ENCODE measurements at regions not wholly inside any gene's neighbourhood (a gene's known extent, or its start where the extent isn't known, plus 50 kb on each side); places are given as distances from the start of the nearest gene placed in this dataset.
"Not testable (repeated sequence)": the region's sequence is repeated elsewhere in the genome, so short reads cannot be mapped to it uniquely, and the experiment has no call there.

DNA sequence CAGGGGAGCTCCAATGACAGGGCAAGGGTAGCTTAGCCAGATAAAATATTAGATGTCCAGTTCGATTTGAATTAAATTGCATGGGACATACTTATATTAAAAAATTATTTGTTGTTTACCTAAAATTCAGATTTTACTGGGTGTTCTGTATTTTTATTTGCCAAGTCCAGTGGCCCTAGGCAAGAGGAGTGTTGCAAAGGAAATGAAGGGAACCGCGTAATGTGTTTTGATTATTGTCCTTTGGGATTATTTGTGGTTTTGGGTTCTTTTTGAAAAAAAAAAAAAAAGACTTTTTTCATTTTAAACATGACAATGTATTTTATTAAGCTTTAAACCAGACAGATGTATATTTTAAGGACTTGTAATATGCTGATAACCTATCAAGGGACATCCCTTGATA lies 179.3 kb downstream of the C9orf152 start:
- Histone ChIP-seq H3K27me3 (ENCODE audit: control insufficient read depth, insufficient read depth, low read length) (no peaks in the 10 kb centered on the region), H3K4me1 (no peaks in the 10 kb centered on the region), H2AFZ (no peak overlapping the region), H3K27ac (no peak overlapping the region), H3K79me2 (no peaks in the 10 kb centered on the region), H3K4me3 (ENCODE audit: low read depth, low read length) (no peak overlapping the region), H3K9me3 (ENCODE audit: control insufficient read depth, low read length) (no peaks in the 10 kb centered on the region), H3K36me3 (ENCODE audit: control insufficient read depth, insufficient read depth, low read length) (peaks cover 2% of the 10 kb centered on the region), H3K4me2 (ENCODE audit: low read length) (no peak overlapping the region), H3K9ac (no peak overlapping the region)
- TF ChIP-seq, protein P1, sequence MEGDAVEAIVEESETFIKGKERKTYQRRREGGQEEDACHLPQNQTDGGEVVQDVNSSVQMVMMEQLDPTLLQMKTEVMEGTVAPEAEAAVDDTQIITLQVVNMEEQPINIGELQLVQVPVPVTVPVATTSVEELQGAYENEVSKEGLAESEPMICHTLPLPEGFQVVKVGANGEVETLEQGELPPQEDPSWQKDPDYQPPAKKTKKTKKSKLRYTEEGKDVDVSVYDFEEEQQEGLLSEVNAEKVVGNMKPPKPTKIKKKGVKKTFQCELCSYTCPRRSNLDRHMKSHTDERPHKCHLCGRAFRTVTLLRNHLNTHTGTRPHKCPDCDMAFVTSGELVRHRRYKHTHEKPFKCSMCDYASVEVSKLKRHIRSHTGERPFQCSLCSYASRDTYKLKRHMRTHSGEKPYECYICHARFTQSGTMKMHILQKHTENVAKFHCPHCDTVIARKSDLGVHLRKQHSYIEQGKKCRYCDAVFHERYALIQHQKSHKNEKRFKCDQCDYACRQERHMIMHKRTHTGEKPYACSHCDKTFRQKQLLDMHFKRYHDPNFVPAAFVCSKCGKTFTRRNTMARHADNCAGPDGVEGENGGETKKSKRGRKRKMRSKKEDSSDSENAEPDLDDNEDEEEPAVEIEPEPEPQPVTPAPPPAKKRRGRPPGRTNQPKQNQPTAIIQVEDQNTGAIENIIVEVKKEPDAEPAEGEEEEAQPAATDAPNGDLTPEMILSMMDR (IDR thresholded peaks at IDR 0.05): no peak

DNA sequence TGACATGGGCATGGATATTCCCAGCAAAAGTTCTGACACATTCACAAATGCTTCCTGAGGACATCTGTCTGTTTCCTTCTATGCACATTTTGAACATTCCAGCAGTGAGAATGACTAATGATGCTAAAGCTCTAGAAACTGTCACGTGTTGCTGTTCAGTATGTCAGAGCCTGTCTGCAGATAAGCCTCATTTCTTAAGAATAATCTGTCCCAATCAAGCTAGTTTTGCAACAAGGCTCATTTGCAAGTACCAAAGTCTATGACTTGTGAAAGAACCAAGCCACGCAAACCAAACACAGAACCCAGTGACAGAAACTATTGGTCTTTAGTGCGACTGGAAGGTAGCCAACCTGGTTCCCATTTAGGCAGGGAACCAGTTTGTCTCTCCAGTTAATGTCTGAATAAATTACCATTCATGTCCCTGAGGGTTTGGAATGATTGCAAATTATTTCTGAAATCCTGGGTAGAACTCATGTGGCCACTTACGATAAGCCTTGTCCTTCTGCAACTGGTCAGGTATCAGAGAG lies 178.5 kb downstream of the C9orf152 start:
- Histone ChIP-seq H3K27ac (no peak overlapping the region), H3K9ac (no peak overlapping the region), H3K4me3 (ENCODE audit: low read depth, low read length) (no peak overlapping the region), H3K4me2 (ENCODE audit: low read length) (no peak overlapping the region), H2AFZ (no peak overlapping the region), H3K79me2 (no peaks in the 10 kb centered on the region), H3K4me1 (no peaks in the 10 kb centered on the region), H3K27me3 (ENCODE audit: control insufficient read depth, insufficient read depth, low read length) (no peaks in the 10 kb centered on the region), H3K36me3 (ENCODE audit: control insufficient read depth, insufficient read depth, low read length) (peaks cover 2% of the 10 kb centered on the region), H3K9me3 (ENCODE audit: control insufficient read depth, low read length) (no peaks in the 10 kb centered on the region)
- TF ChIP-seq, protein P1 (IDR thresholded peaks at IDR 0.05): no peak

DNA sequence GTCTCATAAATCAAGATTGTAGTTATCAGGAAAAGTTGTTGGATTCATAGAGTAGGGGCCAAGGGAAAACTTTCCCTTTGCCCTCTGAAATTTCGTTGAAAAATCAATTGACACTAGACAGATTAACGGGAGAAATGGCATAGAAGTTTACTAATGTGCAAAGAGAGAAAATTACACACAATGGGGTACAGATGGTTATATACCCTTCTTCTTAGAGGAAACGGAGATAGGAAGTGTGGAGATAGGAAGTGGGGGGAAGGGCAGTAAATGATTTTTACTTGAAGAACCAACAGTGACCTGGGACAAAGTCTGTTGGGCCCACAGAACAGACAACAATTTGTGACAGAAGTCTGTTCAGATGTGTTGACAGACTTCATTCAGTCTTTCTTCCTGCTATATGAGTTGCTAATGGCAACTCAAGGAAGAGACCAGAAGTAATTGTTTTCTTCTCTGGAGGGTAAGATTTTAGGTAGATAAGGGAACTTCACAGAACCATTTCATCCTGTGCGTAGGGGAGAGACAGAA lies 177.9 kb downstream of the C9orf152 start:
- no peak overlapping the region for H3K4me2 ChIP-seq (ENCODE audit: low read length)
- H3K27me3 ChIP-seq (ENCODE audit: control insufficient read depth, insufficient read depth, low read length): no peaks in the 10 kb centered on the region
- no peaks in the 10 kb centered on the region for H3K79me2 ChIP-seq
- H3K27ac ChIP-seq: no peak overlapping the region
- TF ChIP-seq, protein P1 (IDR thresholded peaks at IDR 0.05): no peak
- no peak overlapping the region for H3K4me3 ChIP-seq (ENCODE audit: low read depth, low read length)
- no peaks in the 10 kb centered on the region for H3K4me1 ChIP-seq
- no peak overlapping the region for H3K9ac ChIP-seq
- H3K36me3 ChIP-seq (ENCODE audit: control insufficient read depth, insufficient read depth, low read length): peaks cover 2% of the 10 kb centered on the region
- no peaks in the 10 kb centered on the region for H3K9me3 ChIP-seq (ENCODE audit: control insufficient read depth, low read length)
- no peak overlapping the region for H2AFZ ChIP-seq

DNA sequence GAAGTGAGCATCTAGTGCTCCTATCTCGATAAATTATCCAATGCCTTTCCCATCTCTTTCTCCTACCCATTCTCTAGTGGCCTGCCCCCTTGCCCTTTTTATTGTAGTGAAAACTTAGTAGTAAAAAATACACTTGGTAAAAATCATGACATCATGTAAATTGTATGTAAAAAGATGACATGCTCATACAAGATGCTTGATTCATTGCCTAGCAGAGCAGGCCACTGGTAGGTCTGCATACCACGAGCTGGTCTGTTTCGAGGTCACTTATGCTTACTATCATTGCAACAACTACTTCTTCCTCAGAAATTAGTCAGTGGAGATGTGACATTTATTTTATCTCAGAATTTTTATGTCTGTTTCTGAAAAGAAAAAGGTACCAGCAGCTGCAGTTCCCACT lies 177.3 kb downstream of the C9orf152 start:
- Histone ChIP-seq H3K4me2 (ENCODE audit: low read length) (no peak overlapping the region), H3K36me3 (ENCODE audit: control insufficient read depth, insufficient read depth, low read length) (peaks cover 2% of the 10 kb centered on the region), H3K4me3 (ENCODE audit: low read depth, low read length) (no peak overlapping the region), H3K27ac (no peak overlapping the region), H2AFZ (no peak overlapping the region), H3K4me1 (no peaks in the 10 kb centered on the region), H3K9me3 (ENCODE audit: control insufficient read depth, low read length) (no peaks in the 10 kb centered on the region), H3K79me2 (no peaks in the 10 kb centered on the region), H3K27me3 (ENCODE audit: control insufficient read depth, insufficient read depth, low read length) (no peaks in the 10 kb centered on the region), H3K9ac (no peak overlapping the region)
- TF ChIP-seq, protein P1 (IDR thresholded peaks at IDR 0.05): no peak

DNA sequence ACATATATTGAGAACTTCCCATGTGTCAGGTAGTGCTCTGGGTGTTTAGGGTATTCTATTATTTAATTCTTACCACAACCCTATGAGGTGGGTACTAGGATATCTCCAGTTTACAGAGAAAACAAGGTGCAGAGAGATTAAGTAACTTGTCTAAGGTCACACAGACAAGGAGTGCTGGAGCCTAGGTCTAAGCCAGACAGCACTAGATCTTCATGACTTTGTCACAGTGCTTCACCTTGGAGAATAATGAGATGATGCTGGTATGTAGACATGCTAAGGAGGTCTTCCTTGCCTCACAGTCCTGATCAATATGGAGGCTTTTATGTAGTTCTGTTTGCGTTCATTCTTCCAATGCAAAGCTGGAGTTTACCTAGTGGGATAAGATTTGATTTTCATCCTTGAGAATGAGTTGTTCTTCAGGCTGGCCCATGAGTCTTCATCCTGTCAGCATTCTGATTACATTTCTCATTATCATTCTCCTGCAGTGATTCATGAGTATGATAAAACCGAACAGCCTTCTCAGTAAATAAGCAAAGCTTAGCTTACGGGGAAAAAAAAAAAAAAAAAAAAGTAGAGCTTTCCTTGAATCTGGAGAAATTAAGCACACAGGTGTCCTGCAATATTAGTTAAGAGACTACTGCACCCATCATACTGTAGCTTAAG lies 176.3 kb downstream of the C9orf152 start:
- H3K4me1 ChIP-seq: no peaks in the 10 kb centered on the region
- peaks cover 2% of the 10 kb centered on the region for H3K36me3 ChIP-seq (ENCODE audit: control insufficient read depth, insufficient read depth, low read length)

DNA sequence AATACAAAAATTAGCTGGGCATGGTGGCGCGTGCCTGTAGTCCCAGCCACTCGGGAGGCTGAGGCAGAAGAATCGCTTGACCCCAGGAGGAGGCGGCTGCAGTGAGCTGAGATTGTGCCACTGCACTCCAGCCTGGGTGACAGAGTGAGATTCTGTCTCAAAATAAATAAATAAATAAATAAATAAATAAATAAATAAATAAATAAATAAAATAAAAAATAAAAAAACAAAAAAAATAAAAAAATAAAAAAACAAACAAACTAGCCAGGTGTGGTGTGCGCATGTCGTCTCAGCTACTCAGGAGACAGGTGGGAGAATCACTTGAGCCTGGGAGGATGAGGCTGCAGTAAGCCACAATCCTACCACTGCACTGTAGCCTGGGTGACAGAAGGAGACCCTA lies 175.4 kb downstream of the C9orf152 start:
- not testable (repeated sequence) for H2AFZ ChIP-seq; H3K27me3 ChIP-seq (ENCODE audit: control insufficient read depth, insufficient read depth, low read length); H3K4me1 ChIP-seq; H3K79me2 ChIP-seq; H3K27ac ChIP-seq; H3K9ac ChIP-seq; H3K36me3 ChIP-seq (ENCODE audit: control insufficient read depth, insufficient read depth, low read length); H3K4me2 ChIP-seq (ENCODE audit: low read length); H3K9me3 ChIP-seq (ENCODE audit: control insufficient read depth, low read length); H3K4me3 ChIP-seq (ENCODE audit: low read depth, low read length)

More for the DNA sequence above, 176.3 kb downstream of the C9orf152 start:
- Histone ChIP-seq H3K79me2 (no peaks in the 10 kb centered on the region), H3K9me3 (ENCODE audit: control insufficient read depth, low read length) (no peaks in the 10 kb centered on the region), H3K9ac (no peak overlapping the region), H3K27ac (no peak overlapping the region), H2AFZ (no peak overlapping the region), H3K4me3 (ENCODE audit: low read depth, low read length) (no peak overlapping the region), H3K27me3 (ENCODE audit: control insufficient read depth, insufficient read depth, low read length) (no peaks in the 10 kb centered on the region), H3K4me2 (ENCODE audit: low read length) (no peak overlapping the region)
- TF ChIP-seq, protein P1 (IDR thresholded peaks at IDR 0.05): no peak

Data from parathyroid adenoma (tissue), 2 donors.